HG03097 (cell line): ENCODE measurements at regions not wholly inside any gene's neighbourhood (a gene's known extent, or its start where the extent isn't known, plus 50 kb on each side); places are given as distances from the start of the nearest gene placed in this dataset.
"Not testable (repeated sequence)": the region's sequence is repeated elsewhere in the genome, so short reads cannot be mapped to it uniquely, and the experiment has no call there.

Experiments used
- ATAC-seq: cut with Tn5 transposase; IDR thresholded peaks from one replicate; pipeline ENCODE4 v1.9.1; 2021; ENCODE audit not compliant: unreplicated experiment, low FRiP score

DNA sequence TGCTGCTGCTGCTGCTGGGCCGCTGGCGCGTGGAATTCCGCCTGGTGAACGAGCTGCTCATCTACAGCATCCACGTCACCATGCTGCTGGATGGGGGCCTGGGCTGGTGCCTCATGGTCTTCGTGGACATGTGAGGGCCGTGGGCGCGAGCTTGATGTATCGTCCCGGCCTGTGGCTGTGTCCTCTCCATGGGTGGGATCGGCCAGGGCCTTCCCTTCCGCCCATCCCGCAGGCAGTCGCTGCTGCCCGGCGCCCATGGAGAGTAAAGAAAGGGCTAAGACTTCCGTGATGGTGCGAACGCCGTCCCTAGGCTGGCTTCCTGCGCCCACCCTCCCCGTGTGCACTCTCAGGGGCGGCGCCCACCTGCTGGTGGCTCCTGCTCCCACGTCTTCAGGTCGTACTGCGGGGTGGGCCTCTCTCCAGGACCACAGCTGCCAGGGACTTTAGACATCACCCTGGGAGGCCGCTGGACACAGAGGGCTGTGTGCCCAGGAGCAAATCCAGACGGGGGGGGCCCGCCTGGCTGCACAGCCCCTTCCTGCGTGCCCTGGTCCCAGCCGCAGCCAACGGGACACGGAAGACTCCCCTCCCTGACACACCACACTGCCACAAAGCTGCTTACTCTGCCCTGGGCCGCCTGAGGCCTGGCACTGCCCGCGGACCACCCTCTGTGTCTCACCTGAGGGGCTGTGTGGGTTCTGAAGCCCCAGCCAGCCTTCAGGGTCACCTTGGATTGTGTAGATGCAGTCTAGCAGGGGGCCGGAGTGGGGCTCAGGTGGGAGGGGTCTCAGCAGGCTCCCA lies 167.5 kb downstream of the SEPTIN7 start:
- ATAC-seq, result no peak

- ATAC-seq, result no peak
Observed at GRCh38 chr7:35969066-35969465, 168.2 kb downstream of the SEPTIN7 start.

DNA sequence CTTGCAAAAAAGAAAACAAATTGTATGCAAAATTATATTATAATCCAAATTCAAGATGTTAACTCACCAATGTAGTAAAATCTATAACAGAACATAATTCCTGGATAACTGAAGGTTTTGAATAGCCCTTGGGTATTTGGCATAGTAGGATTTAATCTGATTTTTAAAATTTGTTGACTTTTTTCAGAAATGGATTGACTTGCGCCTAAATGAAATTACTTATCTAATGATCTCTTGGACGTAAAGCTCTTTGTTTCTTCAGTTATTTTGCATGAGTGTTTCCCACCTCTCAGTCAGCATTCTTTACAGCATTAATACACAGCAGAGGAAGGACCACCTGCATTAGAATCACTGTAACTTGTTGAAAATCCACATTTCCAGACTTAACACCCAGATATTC lies 169.6 kb downstream of the SEPTIN7 start:
- ATAC-seq, result no peak

DNA sequence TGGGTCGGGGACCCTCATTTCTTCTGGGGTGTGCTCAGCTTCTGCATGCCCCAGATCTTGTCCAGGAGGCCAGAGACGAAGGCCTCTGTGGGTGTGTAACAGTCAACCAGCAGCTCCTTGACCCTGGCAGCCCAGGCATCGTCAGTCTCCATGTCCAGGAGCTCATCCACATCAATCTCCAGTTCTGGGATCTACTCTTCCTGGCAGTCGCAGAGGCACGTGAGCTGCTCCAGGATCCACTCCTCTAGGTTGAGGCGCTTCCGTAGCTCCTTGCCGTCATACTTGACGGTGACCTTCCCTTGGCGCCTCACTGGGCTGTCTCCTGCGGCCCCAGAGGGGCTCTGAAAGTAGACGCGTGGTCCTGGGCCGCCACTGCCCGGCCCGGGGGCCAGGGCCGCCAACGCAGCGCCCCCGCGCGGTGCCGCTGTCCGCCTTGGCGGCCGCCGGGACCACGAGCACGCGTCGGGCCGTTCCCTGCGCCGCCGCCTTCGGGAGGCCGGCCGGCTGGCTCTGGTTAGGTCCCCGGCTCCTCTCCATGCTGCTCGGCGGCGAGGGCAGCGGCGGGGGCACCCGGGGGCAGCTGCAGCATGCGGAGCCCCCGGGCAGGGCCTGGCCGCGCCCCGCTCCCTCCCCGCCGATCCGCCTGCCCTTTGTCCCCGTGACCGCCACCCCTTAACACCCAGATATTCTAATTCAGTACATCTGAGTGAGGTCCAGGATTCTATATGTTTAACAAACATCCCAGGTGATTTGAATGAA lies 170.5 kb downstream of the SEPTIN7 start:
- ATAC-seq, result no peak

- ATAC-seq, result no peak
Observed at GRCh38 chr7:35975851-35976454, 175.1 kb downstream of the SEPTIN7 start.

- not testable (repeated sequence) for ATAC-seq
Observed at GRCh38 chr7:35978816-35979640, 174.0 kb upstream of the EEPD1 start.

GRCh38 chr7:35982600-35982999 lies 170.5 kb upstream of the EEPD1 start:
- ATAC-seq, result no peak

DNA sequence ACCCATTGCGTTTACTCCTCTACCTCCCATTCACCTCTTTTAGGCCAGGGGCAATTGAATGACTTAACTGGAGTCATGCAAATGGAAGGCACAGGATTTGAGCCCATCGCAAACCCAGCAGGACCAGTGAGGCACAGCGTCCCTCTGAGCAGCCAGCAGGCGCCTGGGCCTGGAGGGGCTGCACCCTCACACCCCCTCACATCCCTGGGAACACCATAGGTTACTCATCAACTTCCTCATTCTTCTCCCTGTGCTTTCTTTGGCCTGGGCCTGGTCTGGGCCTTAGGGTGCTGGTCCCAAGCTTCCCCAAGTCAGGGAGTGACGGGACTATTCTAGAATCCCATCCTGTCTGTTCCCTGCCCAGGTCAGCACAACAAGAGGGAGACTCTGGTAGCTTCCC lies 169.4 kb upstream of the EEPD1 start:
- no peak for ATAC-seq

DNA sequence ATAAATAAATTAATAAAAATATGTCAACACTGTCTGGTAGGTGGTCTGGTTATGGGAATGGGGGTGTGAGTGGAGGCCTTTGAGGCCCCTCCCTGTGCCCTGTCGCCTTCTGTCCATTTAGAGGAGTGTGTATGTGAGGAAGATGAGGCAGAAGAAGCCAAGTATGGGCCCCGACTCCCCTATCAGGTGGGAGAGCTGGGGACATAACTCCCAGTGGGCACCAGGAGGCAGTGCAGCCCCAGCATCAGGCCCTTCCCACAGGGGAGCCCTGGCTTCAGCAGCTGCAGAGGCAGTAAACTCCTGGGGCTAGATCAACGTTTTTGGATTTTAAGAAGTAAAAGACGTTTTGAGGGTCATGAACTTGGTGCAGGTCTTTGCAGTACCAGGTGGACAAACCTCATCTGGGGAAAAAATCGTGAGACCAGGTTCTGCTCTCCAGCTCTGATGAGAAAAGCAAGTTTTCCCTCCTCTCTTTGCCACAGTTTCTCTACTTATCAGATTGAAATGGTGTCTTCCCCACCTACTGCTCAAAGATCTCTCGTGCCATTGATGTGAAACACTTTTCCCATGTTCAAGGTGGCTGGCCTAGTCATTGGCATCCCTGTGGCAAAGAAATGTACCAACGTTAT lies 167.8 kb upstream of the EEPD1 start:
- peak; percentile 90 for ATAC-seq

GRCh38 chr7:35987016-35987415 lies 166.0 kb upstream of the EEPD1 start:
- ATAC-seq, result no peak

DNA sequence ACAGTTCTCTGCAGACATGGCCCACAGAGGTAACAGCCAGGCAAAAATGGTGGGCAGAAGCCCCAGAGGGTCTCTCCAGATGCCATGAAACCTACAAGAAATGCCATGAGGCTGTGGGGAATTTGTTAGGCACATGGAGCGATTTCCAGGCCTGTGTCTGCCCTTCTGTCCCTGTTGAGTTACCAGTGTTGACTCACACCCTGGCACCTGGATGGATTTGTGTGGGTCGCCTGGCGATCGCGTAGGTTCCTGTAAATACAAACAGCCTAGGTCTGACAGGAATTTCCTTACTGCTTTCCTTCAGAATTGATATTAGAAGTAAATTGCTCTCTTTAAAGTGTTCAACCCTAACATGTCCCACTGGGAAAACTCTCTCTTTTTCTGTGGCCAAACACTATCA lies 164.9 kb upstream of the EEPD1 start:
- ATAC-seq, result no peak

GRCh38 chr7:35988818-35989217 lies 164.2 kb upstream of the EEPD1 start:
- ATAC-seq, result no peak

DNA sequence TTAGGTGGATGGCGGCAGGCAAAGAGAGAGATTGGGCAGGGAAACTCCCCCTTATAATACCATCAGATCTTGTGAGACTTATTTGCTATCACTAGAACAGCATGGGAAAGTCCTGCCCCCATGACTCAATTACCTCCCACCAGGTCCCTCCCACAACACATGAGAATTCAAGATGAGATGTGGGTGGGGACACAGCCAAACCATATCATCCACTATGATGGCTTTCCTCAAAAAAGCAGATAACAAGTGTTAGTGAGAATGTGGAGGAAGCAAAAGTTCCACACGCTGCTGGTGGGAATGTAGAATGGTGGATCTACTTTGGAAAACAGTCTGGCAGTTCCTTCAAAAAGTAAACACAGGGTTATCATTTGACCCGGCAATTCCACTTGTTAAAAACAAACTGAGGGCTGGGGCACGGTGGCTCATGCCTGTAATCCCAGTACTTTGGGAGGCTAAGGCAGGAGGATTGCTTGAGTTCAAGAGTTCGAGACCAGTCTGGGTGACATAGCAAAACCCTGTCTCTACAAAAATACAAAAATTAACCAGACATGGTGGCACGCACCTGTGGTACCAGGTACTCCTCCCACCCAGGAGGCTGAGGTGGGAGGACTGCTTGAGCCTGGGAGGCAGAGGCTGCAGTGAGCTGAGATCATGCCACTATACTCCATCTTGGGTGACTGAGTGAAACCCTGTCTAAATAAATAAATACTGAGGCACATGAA lies 161.4 kb upstream of the EEPD1 start:
- ATAC-seq, result no peak

DNA sequence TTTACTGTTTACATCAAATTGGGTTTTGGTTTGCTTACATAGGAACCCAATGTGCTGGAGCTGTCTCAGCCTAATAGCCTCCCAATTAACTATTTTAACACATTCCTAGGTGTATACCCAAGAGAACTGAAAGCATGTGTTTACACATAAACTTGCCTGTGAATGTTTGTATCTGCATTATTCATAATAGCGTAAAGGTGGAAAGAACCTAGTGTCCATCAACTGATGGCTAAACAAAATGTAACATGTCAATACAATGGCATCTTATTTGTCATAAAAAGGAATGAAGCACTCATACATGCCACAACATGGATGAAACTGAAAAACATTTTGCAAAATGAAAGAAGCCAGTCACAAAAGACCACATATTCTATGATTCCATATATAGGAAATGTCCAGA lies 160.6 kb upstream of the EEPD1 start:
- ATAC-seq, result no peak

- ATAC-seq, result no peak
Observed at GRCh38 chr7:35993113-35993512, 159.9 kb upstream of the EEPD1 start.

DNA sequence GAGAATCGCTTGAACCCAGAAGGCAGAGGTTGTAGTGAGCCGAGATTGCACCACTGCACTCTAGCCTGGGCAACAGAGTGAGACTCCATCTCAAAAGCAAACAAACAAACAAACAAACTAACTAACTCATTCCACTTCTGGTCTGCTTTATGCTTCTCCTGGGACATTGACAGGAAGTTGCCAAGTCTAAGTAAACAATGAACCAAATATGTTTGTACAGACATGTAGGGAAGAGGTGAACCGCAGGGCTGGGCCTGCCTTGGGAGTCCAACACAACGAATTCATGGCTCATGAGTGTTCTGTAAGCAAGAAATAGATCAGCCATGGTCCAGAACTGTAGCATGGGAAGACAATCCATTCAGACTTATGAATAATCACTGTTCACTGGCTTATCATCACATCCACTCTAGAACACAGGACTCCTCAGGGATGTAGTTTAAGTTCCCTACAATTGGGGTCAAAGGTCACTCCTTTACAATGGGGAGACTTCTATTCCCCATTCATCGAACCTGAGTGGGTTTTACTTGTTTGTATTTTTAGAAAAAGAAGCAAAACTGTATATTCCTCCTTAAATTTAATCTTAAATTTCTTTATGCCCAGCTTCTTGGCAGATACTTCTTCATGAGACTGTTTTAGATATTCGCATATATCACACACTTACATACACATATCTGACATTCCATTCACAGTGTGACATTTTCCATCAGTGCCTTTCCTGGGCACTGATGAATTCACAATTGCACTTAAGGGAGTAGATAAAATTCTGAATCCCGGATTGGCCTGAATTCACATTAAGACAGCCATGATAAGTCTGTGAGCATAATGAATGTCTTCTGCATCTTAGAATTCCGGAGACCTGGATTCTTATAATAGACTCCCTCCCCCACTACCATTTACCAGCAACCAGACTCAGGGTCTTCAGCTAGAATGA lies 159.1 kb upstream of the EEPD1 start:
- ATAC-seq, result no peak

DNA sequence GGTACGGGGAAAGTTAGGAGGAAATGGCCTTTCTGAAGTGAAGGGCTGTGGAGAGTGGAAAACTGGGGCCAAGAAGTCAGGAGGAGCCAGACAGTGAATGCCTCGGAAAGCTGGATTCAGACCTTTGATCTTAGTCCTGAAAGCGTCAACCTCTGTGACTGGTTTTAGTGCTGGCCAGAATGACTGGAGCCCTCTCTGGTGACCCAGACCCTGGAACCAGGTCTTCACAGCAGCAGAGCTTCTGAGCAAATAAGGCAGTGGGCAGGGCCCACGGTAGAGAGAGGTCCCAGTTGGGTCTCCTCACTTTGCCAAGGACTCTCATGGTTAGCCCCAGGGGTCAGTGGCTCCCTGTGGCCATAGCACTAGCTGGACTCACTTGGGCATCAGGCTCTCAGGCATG lies 157.7 kb upstream of the EEPD1 start:
- no peak for ATAC-seq

GRCh38 chr7:35998481-35998880 lies 154.6 kb upstream of the EEPD1 start:
- no peak for ATAC-seq

DNA sequence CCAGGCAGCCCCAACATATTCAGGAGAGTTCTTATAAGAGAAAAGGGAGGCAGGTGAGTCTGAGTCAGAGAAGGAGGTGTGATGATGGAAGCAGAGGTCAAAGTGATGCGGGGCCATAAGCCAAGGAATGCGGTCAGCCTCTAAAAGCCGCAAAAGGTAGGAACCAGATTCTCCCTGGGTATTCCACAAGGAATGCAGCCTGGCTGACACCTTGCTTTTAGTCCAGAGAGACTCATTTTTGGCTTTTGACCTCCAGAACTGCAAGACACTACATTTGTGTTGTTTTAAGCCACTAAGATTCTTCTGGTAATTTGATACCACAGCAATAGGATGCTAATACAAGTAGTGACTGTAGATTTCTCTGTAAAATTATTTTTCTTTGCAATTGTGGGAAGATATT lies 151.5 kb upstream of the EEPD1 start:
- no peak for ATAC-seq
